Head of caudate nucleus (tissue), 42 donors: ENCODE measurements at regions not wholly inside any gene's neighbourhood (a gene's known extent, or its start where the extent isn't known, plus 50 kb on each side); places are given as distances from the start of the nearest gene placed in this dataset.

Source experiments
- DNase-seq, 42 donors: peaks; one replicate each; pipeline versions ENCODE4 v3.0.0 to v3.0.0-alpha.2; 2020 to 2021; ENCODE audit warnings: mixed read lengths in 7 of 42
- intact Hi-C: fragments of 100-400 bp; cut with DNase I; formaldehyde crosslinking; loops from one replicate; pipeline ENCODE4 v1.15.0; 2022

DNA sequence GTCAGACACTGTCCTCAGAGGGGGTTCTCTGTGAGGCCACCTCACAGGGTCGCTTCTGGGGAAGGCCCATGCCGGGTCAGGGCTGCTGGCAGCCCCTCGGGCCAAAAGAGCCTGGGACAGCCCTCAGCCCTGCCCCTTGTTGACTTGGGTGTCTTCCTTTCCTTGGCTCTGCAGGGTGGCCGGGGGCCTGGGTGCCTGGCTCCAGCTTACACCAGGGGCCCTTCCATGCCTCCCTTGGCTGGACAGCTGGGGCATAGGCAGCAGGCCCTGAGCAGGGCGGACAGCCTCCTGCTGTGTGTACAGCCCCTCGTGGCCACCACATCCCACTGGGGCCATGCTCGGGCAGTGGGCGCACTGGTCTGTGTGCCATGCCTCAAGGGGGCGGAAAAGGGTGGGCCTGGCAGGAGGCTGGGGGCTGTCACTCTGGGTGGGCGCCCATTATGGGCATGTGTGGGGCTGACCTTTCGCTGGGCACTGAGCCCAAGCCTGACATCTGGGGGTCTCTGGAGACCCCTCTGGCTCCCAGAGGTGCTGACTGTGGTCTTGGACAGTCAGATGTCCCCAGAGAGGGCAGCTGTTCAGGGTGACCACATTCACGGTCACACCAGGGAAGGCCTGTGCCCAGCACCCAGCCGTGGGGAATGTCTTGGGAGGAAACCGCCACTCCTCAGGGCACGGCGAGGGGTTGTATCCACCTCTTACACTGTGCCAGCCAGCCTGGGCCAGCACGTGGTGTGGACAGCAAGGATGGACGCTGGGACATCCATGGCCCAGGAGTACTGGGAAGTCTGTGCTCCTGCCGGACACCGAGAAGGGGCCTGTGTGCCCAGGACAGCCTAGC lies 313.3 kb downstream of the TMEM121 start:
- peak in 6 of 42 donors; percentile 8 to 29 (median 19) for DNase-seq
- intact Hi-C loops, result no loop called here

DNA sequence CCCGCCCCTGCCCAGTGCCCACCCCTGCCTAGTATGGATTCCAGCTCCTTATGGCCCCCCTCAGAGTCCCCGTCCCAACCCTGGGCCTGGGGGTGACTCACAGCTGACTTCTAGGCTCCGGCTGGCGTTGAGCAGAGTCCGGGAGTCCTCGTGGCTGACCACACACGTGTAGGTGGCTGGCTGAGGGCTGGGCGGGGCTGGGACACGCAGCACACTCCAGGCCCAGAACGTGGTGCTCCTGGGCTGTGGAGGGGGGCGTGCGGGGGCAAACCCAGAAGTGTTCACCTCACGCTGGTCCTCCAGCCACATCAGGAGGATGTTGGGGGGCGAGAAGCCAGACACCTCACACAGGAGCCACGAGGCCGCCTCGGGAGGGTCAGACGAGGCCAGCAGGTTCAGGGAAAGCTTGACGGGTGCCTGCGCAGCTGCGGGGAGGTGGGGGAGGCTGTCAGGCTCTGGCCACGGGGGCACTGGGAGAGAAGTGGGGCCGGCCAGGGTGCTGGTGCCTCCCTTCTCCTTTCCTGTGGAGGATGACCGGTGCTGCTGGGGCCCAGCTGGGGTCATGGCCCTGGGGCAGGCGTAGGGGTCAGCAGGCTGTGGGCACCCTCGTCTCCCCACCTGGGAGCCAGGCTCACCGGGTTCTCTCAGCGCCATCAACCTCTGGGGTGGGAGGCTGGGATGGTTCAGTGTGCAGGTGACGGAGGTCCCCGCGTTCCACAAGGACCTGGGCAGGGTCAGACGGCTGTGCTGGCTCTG lies 314.1 kb downstream of the TMEM121 start:
- intact Hi-C loops, result no loop called here
- peak in 6 of 42 donors; percentile 5 to 30 (median 17) for DNase-seq

DNA sequence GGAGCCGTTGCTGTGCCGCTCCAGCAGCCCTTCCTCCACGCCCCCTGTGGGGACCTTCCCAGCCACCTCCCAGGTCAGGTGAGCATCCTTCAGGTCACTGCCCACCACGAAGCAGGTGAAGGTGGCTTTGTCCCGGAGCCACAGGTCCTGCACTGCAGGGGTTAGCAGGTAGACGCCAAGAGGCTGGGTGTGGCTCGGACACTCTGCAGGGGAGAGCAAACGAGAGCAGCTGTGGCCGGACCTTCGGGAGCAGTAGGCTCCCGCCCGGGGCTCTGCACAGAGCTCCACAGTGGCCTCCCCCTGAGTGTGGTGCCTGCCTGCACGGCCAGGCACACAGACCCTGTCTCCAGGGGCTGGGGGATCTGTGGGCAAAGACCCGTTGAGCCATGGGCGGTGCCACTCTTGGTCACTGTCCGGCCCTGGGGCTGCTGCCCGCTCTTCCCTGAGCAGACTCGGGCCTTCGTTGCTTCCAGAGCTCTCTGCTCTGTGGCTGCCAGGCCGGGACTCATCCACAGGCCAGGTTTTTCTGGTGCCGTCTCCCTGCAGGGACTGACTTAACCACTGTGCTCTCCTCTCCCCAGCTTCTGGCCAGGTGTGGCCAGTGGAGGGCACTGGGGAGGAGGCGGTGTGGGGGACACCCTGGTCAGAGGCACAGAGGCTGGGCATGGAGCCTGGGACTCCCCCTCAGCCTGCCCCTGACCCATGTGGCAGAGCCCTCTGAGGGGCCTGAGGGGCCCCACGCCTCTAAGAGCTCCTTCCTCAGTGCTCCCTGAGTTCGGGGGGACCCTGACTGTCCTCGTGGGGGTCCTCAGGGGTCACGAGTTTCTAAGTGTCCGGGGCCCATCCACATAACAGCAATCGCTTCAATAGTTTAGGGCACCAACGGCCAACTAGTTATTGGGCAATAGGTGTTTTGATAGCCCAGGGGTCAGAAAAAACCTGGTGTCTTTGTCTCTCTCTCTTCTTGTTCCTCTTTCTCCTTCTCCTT lies 314.9 kb downstream of the TMEM121 start:
- intact Hi-C loops, result no loop called here
- DNase-seq, result peak in 6 of 42 donors; percentile 7 to 30 (median 9)

DNA sequence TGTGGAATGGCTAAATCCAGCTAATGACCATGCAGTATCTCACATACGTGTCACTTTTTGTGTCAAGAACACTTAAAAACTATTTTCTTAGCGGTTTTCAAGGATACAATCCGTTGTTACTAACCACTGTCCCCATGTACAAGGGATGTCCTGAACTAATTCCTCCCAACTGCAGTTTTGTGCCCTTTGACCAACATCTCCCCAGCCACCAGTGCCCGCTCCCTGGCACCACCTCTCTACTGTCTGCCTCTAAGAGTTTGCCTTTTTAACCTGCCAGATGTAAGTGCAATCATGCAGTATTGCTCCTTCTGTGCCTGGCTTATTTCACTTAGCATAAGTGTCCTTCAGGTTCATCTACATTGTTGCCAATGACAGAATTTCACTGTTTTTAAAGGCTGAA lies 315.7 kb downstream of the TMEM121 start:
- DNase-seq, result peak in 1 of 42 donors; percentile 8
- intact Hi-C loops, result no loop called here

DNA sequence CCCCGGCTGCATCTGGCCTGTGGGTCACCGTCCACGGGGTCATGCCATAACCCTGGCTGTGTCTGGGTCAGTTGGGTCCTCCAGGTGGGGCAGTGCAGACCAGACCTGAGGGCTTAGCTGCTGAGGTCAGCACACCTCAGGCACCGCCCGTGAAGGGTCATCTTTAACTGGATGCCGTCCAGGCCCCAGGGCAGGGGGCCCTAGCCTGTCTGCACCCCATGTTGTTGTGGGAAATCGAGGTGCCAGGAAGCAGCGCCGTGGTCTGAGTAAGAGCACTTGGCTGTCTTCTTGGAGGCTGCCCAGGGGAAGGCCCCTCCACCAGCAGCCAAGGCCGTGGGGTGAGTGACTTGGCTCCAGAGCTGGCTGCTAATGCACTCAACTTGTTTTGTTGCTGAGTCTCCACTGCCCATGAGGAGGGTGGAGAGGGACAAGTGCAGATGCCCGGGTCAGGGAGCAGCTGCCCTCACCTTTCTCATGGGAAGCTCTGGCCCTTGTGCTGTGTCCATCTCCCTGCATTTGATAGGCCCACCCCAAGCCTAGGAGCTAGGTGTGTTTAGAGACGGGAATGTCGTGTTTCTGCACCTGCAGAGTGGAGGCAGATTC lies 317.2 kb downstream of the TMEM121 start:
- DNase-seq, result peak in 9 of 42 donors; percentile 4 to 32 (median 15)
- intact Hi-C loops, result no loop called here

DNA sequence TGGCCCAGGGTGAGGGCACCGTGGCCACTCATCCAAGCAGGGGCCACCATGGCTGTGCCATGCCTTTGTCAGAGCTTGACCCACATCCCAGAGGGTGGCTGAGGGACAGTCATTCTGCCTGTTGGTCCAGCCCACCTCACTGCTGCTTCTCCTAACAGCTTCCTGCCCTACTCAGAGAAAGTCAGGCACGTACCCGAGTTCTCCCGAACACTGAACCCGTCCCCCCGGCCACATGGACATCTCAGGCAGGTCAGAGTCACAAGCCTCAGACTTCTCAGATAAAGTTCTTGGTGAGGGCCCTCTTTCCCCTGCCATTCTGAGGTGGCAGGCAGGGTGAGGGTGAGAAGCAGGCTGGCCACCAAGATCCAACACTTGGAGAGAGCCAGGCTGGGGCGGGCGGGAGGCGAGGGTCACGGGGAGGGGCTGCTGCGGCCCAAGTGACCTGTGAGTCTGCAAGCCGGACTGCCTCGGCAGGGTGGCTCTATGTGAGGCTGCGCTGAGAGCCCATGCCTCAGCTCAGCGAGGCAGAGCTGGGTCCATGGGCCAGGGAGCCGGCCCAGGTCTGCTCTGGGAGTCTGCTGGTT lies 317.8 kb downstream of the TMEM121 start:
- intact Hi-C loops, result no loop called here
- DNase-seq, result peak in 9 of 42 donors; percentile 4 to 33 (median 11)

DNA sequence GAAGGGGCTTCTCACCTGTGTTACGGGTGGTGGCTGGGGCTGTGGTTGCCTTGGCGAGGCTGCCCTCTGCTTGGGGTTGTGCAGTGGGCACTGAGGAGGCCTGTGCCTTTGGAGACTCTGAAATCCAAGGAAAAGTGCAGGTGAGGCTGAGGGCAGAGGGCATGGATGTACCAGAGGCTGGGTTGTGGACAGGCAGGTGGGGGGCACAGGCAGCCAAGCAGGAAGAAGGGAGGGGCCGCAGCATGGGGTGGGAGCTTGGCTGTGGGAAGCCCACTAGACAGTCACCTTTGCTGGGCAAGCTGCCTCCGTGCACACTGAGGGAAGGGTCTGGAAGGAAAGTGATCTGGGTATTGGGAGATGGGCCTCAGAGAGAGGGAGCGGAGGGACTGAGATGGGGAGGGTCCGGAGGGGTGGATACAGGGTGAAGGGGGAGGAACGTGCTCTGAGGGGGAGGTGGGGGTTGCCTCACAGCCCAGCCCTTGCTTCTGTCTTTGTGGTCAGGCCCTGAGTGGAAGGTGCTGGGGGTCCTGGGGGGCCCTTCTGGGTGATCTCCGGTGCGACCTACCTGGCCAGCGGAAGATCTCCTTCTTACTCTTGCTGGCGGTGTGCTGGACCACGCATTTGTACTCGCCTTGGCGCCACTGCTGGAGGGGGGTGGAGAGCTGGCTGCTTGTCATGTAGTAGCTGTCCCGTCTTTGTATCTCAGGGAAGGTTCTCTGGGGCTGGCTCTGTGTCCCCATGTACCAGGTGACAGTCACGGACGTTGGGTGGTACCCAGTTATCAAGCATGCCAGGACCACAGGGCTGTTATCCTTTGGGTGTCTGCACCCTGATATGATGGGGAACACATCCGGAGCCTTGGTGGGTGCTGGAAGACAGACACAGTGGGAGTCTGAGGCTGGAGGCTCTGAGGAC lies 318.7 kb downstream of the TMEM121 start:
- intact Hi-C loops, result no loop called here
- DNase-seq, result peak in 8 of 42 donors; percentile 4 to 33 (median 9)

DNA sequence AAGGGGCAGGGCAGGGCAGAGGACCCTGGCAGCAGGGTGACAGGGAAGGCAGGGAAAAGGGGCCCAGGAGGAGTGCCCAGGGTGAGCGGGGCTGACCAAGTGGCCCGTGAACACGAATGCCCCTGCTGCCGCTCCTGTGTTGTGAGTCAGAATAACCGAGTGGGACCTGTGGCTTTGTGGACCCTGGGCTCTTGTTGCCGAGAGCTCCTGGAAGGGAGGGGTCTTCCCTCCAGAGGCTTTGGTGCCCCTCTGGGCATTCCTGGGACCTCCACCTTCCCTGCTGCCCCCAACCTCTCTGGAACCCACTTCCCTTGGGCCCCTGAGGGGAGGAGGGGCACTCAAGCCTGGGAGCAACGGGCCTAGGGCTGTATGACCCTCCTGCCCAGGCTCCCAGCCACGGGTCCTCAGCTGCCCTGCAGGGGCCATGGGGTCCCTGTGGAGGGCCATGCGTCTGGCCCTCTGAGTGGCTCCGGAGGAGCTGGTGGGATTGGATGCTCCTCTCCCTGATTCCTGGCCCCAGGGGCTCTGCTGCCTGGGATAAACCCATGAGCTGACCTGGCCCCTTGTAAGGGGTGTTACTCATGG lies 319.4 kb downstream of the TMEM121 start:
- intact Hi-C loops, result no loop called here
- DNase-seq, result peak in 6 of 42 donors; percentile 2 to 26 (median 8)

DNA sequence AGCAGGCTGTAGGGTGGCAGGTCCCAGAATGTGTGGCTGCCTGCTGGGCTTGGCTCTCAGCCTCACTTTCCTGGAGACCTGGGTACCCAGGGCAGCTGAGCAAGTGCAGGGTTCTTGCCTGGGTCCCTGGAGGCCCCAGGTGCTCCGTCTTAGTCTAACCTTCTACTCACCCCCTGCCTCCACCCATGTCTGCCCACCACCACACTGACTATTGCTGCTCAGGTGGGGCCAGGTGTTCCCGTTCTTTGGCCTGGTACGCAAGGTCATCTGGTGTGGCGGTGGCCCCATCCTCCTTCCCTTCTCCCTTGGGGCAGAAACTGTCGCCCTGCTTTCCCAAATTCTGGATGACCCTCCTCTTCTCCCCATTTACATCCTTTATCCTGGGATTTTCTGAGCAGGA lies 319.9 kb downstream of the TMEM121 start:
- DNase-seq, result peak in 2 of 42 donors; percentile 14 to 23

DNA sequence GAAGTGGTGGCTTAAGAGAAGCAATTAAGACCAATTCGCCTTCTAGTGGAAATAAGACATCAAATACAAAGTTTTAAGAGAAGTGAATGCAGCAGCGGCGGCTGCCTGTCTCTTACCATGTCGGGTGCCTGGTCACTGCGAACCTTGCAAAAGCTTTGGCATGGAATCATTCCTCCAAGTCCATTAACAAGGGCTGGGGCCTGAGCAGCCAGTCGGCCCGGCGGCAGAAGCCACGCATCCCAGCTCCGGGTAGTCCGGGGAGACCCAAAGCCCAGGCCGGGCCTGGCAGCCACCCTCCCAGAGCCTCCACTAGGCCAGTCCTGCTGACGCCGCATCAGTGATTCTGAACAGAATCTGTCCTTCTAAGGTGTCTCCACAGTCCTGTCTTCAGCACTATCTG lies 321.0 kb downstream of the TMEM121 start:
- intact Hi-C loops, result no loop called here
- peak in 8 of 42 donors; percentile 2 to 27 (median 10) for DNase-seq

More for the DNA sequence above, 319.9 kb downstream of the TMEM121 start:
- intact Hi-C loops, result no loop called here

DNA sequence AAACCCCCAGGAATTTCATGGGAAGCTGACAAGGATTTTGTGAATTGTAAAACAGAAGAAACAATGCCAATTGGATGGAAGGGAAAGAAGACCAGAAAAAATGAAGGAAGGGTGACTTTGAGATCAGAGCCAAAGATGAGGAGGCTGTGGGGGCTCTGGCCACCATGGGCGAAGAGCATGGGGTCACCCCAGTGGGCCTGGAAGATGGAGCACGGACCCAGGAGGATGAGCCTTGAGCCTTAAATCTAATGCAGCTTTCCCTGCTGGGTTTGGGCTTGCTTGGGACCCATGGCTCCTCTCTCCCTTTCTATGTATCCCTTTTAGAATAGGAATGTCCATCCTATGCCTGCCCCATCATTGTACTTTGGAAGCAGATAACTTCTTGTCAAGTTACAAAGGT lies 322.2 kb downstream of the TMEM121 start:
- intact Hi-C loops, result no loop called here

DNA sequence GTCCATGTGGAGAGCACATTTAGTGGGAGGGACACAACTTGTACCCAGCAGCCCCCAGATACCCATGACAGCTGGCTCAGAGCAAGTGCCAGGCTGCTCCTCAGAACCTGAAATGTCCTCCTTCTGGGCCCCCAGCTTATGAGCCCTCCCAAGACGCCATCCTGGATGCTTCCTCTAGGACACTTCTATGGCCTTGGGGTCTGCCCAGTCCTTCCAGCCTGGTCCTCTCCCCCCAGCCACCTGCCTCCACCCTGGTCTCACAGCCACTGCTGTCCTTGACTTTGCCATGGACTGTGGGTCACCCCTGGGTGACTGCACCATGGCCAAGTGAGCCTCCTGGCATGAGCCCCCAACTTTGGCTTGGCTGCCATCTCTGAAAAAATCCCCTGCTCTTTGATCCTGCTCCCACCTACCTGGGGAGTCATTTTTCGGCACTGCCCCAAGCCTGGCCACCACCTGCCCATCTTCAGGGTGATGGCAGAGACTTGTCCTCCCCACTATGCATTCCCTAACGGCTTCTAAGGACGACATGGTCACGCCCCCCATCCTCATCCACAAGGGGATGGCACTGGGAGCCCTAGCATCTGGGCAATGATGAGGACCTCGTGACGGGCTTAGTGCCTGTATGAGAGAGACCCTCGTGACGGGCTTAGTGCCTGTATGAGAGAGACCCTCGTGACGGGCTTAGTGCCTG lies 323.7 kb downstream of the TMEM121 start:
- intact Hi-C loops, result no loop called here
- peak in 8 of 42 donors; percentile 3 to 21 (median 12) for DNase-seq

More for the DNA sequence above, 322.2 kb downstream of the TMEM121 start:
- peak in 3 of 42 donors; percentile 21 to 36 (median 25) for DNase-seq

DNA sequence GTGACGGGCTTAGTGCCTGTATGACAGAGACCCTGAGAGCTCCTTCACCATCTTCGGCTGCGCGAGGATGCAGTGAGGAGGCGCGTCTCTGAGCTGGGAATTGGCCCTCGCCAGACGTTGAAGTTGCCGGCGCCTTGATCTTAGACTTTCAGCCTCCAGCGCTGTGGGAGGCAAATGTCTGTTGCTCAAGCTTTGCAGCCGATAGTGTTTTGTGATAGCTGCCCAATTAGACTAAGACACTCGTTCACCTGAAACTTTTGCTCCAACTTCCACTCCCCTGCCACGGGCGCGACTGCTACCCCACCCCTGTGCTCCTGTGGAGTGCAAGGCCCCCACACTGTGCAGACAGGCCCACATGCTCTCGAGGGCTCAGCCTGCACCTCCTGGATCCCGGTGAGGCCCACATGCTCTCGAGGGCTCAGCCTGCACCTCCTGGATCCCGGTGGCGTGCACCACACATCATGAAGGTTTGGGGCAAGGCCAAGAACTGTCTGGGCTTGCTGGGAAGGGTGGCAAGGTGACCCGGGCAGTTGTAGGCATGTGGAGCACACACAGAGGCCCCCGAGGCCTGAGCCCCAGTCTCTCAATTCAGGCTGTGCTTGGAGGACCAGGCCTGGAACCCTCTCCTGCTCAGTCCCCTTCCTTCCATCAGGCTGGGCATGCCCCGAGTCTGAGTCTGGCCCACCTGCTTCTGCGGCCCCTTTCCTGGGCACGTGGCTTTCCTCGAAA lies 324.6 kb downstream of the TMEM121 start:
- intact Hi-C loops, result no loop called here
- DNase-seq, result peak in 13 of 42 donors; percentile 1 to 34 (median 8)

DNA sequence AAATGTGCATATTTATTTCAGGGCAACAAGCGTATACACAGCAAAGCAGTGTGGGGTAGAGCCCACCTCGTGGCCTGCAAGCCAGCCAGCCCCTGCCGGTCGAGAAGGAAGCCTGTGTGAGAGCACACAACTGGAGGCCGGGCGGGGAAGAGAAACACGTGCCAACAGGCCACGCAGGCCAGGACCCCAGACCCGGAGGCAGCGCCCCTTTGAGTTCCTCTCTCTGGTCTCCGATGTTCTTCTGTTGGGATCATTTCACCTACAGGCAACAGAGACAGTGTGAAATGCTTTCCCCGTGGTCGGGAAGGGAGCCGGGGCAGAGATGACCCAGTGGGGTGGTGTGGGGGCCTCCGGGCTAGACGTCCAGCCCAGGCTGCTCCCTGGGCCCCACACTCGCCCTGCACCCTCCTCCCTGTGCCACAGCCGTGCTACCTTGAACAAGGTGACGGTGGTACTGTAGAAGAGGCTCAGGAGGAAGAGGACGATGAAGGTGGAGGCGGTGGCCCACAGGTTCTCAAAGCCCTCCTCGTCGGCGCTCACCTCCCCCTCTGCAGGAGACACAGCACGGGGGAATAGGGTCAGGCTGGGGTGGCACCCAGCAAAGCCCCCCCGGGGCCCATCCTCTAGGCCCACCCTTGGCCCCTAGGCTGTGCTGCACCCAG lies 325.5 kb downstream of the TMEM121 start:
- intact Hi-C loops, result no loop called here
- DNase-seq, result peak in 13 of 42 donors; percentile 2 to 34 (median 14)
